Stimulated activated CD8-positive, alpha-beta memory T cell treated with anti-CD3 and anti-CD28 coated beads, Interleukin-12 subunit alpha, Interleukin-12 subunit beta, amount 100 ng/mL, for 24 hours (primary cell): ENCODE measurements at regions not wholly inside any gene's neighbourhood (a gene's known extent, or its start where the extent isn't known, plus 50 kb on each side); places are given as distances from the start of the nearest gene placed in this dataset.
"Not testable (repeated sequence)": the region's sequence is repeated elsewhere in the genome, so short reads cannot be mapped to it uniquely, and the experiment has no call there.

Source experiments
- DNase-seq: peaks from one replicate; pipeline ENCODE4 v3.0.0-alpha.2; 2020; ENCODE audit errors: extremely low read depth

DNA sequence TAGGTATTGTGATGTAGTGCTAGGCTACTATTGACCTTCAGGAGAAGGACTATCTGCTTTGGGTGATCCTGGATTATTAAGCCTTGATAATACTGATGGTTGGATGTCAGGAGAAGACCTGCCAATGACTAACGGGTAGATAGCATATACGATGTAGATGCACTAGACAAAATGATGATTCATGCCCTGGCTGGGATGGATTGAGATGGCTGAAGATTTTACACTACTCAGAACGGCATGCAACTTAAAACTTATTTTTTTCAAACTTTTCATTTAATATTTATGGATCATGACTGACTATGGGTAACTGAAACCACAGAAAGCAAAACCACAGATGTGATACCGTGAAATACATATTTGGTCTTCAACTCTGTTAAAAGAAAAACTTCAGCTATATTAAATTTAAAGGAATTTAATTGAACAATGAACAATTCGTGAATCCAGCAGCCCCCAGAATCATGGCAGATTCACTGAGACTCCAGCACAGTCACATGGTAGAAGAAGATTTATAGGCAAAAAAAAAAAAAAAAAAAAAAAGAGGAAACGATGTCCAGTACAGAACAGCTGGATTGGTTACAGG is 124.6 kb upstream of the CDK13 start:
- no peak for DNase-seq

DNA sequence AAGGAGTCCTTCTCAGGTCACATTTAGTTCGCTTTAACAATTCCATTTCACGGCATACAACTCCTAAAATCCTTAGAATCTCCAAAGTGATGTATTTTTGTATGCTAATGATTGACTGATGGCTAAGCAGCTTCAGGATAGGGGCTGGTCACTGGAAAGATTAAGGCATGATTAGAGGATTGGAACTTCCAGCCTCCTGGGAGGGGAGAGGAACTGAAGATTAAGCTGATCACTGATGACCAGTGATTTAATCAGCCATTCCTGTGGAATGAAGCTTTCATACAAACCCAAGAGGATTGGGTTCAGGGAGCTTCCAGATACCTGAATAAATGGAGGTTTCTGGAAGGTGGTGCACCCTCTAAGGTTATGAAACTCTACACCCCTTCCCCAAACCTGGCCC is 123.9 kb upstream of the CDK13 start:
- no peak for DNase-seq

DNA sequence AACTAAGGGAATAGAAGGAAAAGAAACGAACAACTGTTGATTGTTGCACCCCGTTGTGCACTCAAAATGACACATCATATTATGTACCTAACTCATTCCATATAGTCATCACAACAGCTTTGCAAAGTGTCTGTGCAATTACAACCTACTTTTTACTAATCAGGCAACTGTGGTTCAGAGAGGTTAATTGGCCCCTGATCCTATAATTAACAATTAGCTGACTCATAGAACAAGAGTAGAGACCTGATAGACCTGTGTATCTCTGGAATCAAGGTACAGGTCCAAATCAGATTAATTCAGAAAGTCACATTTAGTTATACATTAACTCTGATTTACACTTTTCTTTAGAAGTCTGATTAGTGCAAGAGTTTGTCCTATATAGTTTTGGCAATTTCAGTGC is 122.5 kb upstream of the CDK13 start:
- no peak for DNase-seq

DNA sequence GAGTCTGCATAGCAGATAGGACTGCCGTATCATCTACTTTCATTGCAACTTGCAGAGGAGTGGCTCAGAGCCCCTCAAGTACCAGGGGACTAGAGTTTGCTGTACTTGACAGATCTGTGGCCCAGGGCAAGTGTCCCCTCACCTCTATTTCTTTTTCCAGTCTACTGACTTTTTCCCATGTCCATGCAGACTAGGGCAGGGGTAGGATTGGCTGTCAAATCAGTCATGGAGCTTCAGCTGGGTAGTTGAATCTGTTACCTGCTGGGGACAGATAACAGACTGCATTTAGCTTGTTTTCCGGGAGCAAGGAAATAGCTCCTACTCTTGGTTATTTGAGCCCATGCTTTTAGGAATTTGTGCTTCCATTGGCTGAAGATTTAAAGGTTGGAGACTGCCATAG is 121.0 kb upstream of the CDK13 start:
- no peak for DNase-seq

DNA sequence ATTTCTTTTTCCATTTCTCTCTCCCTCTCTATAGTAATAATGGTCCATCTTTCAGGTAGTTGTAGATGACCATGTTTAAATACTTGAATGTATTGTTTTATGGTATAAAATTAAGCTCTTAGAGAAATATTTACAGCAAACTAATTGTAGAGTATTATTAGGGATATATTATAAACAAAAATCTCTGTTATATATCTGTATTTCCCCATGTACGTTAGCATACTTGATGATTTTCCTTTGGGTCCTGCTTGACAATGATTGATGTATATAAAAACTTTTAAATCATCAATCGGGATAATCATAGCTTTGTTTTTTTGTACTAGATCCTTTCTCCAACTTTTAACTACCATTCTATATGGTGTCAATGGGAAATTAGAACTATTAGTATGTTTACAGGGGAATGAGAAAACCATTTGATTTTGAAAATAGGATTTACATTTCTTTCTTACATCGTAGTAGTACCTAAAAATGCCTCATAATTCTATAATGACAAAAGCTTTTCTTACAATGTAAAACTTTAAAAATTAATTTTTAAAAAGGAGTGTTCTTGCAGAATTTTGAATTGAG is 117.5 kb upstream of the CDK13 start:
- DNase-seq, result no peak

DNA sequence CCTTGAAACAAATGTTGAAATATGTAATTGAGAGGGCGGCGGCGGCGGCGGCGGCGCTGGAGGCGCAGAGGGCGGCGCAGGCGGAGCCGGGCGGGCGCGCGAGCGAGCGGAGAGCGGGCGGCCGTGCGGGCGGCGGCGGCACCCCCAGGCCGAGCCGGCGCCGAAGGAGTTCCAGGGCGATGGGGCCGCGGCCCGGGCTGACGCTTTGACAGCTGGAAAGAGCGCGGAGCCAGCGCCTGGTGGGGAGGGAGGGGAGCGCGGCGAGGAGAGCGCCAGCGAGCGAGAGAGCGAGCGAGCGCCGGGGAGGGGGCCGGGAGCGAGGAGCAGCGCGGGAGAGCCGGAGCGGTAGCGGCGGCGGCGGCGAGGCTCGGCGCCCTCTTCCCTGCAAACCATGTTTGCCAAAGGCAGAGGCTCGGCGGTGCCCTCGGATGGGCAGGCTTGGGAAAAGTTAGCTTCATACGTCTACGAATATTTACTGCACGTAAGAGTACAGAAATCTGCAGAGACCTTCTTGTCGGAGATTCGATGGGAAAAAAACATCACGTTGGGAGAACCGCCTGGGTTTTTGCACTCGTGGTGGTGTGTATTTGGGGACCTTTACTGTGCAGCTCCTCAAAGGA is 116.8 kb upstream of the CDK13 start:
- DNase-seq, result peak; percentile 1

DNA sequence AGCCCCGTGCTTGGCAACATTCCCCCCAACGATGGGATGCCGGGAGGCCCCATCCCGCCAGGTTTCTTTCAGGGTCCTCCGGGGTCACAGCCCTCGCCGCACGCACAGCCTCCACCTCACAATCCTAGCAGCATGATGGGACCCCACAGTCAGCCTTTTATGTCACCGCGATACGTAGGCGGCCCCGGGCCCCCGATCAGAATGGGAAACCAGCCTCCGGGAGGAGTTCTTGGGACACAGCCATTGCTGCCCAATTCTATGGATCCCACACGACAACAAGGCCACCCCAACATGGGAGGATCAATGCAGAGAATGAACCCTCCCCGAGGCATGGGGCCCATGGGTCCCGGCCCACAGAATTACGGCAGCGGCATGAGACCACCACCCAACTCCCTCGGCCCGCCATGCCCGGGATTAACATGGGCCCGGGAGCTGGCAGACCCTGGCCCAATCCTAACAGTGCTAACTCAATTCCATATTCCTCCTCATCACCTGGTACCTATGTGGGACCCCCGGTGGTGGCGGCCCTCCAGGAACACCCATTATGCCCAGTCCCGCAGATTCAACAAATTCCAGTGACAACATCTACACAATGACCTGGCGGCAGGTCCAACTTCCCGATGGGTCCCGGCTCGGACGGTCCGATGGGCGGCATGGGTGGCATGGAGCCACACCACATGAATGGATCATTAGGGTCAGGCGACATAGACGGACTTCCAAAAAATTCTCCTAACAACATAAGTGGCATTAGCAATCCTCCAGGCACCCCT is 116.0 kb upstream of the CDK13 start:
- DNase-seq, result not testable (repeated sequence)

DNA sequence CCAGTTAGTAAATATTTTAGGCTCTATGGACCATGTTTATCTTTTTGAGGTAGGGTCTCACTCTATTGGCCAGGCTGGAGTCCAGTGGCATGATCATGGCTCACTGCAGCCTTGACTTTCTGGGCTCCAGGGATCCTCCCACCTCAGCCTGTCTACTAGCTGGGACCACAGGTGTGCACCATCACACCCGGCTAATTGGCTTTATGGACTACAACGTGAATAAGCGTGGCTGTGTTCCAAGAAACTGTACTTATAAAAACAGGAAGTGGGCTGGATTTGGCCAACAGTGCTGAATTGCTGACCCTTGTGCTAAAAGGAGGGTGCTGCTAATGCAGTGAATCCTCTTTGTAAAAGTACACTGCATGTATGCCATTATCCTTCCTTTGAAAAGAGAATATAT is 111.7 kb upstream of the CDK13 start:
- DNase-seq, result no peak

DNA sequence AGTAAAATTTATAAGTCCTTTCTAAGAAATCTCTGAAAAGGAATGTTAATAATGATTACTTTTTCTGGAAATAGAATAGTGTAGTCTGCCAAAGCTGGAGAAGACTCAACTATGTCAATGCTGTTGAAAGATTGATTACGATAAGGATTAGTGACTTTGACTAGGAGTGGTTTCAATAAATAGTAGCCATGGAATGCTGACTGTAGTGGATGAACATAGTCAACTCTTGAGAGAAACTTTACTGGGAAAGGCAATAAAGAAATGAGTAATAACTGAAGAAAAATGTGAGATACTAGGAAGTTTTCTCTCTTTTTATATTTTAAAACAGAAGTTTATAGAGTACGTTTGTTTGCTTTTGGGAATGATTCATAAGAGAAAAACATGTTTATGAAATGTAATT is 105.0 kb upstream of the CDK13 start:
- DNase-seq, result no peak

DNA sequence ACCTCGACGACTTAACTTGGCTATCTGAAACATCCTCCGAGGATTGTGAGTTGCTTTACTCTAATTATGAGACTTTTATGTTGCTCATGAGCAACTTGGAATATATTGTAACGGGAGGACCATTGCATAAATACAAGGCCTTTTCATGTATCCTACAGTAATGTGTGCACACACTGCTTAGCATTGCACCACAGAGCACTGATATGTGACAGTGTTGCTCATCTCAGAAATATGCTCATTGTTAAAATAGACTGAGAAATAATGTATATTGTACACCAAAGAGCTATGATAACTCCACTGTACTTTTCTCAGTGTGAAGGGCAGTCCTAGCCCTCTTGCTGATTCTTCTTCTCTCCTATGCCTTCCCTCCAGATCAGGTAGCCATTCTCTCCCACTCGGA is 102.8 kb upstream of the CDK13 start:
- no peak for DNase-seq

DNA sequence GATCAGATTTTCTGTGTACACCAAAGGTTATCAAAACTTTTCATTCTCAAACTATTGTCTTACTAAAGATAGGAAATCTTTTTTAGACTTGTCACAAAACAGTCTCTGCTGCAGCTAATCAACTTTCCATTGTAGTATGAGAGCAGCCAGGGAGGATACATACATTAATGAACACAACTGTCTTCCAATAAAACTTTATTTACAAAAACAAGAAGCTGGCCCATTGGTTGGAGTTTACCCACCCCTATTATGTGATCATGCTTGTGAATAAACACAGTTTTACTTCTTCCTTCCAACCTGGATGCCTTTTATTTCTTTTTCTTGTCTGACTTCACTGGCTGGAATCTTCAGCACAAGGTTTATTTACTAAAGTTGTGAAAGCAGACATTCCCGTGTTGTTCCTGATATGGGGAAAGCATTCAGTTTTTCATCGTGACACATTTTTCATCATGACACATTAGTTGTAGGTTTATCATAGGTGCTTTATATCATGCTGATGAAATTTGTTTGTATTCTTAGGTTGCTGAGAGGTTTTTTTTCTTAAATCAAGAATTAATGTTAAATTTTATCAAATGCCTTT is 98.5 kb upstream of the CDK13 start:
- DNase-seq, result no peak

DNA sequence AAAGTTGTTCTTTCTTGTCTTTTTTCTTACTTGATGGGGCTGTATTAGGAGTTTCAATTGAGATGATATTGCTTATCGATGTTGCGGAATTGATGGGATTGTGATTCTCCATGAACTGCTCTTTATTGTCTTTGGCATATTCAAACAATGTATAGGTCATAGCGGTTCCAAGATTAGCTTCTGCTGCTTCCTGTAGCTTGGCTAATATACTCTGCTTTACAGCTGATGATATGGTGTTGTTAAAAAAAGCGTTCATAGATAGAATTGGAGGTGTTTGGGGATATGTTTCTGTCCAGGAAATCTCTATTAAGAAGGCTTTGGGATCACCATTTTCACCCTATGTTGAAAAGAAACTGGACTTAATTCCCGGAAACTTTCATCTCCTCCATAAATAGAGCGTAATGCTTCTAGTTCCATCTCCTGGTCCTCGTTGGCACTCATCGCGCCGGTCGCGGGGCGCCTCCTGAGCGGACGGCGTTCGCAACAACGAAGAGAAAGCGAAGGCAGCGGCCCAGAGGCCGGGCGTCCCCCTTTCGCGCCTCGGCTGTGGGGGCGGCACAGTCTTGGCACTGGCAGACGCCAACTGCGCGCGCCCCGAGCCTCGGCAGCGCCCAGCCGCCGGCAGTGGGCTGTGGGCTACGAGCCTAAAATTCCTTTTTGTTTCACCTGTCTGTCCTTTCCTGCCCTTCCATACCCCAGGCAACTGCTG is 95.3 kb upstream of the CDK13 start:
- not testable (repeated sequence) for DNase-seq

DNA sequence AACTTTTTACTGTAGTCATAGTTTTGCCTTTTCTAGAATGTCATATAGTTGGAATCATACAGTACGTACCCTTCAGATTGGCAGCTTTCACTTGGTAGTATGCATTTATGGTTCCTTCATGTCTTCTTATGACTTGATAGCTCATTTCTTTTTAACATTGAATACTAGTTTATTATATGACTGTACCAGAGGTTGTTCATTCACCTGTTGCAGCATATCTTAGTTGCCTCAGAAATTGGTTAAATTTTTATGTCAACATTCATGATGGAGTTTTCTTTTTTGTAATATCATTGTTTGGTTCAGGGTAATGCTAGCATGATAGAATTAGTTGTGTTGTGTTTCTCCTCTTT is 94.8 kb upstream of the CDK13 start:
- DNase-seq, result no peak

DNA sequence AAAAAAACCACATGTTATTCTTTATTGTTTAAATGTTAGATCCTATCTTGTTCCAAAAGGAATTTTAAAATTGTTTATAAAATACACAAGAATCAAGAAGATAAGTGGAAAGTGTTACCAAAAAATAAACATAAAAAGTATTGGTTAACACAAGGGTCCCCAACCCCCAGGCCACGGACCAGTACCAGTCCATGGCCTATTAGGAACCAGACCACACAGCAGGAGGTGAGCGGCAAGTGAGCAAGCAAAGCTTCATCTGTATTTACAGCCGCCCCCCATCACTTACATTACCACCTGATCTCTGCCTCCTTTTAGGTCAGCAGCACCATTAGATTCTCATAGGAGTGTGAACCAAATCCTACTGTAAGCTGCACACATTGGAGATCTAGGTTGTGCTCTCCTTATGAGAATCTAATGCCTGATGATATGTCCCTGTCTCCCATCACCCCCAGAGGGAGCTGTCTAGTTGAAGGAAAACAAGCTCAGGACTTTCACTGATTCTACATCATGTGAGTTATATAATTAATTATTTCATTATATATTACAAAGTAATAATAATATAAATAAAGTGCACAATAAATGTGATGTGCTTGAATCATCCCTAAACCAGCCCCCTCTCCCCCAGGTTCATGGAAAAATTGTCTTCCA is 86.3 kb upstream of the CDK13 start:
- DNase-seq, result not testable (repeated sequence)

DNA sequence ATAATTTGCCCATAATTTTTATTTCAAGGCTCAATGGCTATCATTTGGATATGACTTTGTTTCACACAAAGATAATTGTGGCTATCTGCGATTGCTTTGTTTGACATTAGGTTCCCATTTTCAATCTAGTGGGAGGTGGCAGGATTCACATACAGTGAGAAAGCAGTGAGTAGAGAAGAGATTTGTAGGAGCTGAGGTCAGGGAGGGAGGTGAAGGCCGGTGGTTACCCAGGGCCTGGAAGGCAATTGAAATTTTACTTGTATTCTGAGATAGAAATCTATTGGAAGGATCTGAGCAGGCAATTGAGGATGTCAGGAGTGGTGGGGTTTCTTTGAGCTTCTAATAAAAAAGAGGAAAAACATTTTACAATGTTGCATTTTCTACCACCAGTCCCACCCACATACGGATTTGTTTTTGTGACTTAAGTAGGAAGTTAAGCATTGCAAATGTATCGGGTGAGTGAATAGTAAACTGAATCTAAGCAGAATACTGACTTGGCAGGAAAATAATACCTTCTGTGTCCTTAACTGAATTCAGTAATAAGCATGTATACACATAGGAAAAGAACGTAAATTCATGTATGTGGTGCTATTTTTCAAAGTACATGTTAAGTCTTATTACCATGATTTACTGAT is 80.1 kb upstream of the CDK13 start:
- not testable (repeated sequence) for DNase-seq

DNA sequence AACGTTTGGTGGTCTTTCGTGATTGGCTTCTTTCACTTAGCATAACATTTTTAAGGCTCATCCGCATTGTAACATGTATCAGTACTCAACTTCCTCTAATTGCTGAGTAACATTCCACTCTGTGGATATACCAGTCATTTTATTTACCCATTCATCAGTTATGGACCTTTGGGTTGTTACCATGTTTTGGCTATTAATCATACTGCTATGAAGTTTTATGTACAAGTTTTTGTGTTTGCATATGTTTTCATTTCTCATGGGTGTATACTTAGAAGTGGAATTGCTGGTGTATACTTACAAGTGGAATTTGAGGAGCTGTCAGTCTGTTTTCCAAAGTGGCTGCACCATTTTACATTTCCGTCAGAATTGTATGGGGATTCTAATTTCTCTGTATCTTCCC is 78.4 kb upstream of the CDK13 start:
- DNase-seq, result not testable (repeated sequence)

DNA sequence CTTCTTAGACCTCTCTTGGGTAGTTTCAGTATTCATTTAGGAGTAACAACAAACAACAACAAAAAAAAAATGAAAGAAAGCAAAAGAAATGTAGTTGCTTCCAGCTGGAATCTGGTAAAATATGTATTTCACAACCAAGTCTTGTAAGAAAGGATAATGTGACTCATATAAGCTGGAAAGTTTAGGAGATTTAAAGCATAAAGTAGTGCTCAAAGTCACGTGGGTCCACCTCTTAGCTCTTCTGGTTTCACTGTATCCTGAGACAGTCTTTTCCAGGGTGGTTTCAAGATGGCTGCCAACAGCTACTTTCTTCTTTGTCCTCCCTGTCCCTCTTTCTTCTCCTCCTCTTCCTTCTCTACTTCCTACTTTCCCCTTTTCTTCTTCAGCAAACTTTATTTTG is 69.5 kb upstream of the CDK13 start:
- DNase-seq, result no peak

DNA sequence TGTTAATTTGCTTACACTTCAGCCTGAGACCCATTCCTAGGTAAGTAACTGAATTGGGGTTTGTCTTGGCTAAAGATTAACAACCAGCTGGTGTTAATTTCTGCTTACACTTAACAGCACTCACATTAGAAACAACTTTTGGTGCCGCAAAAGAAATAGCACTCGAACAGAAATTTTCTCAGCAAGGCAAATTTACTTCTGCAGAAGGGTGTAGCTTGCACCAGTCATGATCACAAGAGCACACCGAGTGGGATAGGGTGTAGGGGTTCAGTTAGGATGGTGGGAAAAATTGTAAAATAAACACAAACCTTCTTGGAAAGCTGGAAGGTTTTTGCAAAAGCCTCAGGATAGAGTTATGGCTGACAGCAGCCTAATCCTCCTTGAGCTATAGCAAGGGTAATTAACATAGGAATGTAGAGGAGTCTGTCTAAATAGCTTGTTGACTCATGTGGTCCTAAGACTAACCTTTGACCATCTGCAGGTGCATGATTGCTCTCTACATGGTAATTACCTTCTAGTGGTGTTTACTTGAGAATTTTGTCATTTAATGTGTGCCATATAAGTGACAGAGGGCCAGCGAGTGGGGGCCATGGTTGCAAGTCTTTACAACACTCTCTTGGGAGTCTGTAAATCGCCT is 67.8 kb upstream of the CDK13 start:
- no peak for DNase-seq

DNA sequence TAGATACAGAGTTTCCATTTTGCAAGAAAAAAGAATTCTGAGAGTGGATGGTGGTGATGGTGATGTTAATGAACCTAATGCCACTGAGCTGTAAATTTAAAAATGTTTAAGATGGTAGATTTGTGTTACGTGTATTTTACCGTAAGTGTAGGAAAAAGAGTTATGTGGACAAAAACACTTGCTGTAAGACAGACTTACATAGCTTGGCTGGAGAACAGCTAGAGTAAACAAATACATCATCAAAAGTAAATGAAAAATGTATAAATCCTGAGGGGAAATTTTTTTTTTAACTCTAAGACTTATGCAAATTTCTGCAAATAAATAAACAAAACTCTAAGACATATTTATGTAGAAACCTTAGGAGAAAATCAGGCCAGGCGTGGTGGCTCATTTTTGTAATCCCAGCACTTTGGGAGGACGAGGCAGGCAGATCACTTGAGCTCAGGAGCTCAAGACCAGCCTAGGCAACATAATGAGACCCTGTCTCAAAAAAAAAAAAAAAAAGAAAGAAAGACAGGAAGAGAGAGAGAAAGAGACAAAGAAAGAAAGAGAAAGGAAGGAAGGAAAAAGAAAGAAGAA is 66.2 kb upstream of the CDK13 start:
- no peak for DNase-seq

DNA sequence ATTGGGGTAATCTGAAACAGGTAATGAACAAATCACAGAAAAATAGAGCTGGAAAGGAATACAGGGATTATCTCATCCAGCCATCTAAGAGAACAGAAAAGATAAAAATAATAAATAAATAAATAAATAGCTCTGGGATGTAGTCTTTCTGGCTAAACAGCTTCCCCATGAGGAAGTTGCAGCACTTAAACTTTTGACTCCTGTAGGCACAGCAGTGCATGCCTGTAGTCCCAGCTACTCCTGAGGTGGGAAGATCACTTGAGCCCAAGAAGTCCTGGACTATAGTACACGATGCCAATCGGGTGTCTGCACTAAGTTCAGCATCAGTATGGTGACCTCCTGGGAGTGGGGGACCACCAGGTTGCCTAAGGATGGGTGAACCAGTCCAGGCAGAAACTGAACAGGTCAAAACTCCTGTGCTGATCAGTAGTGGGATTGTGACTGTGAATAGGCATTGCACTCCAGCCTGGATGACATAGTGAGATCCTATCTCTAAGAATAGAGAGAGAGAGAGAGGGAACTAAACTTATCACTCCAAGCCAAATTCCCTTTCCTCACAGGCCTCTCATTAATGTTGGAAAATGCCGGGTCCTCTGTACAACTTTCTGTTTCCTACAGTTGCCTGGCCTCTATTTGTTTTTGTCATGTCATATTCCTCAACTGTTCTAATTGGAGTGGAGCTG is 61.7 kb upstream of the CDK13 start:
- no peak for DNase-seq
